NCI-H2107 treated with DMSO at 0.1 percent for 48 hours (cell line): ENCODE measurements at regions not wholly inside any gene's neighbourhood (a gene's known extent, or its start where the extent isn't known, plus 50 kb on each side); places are given as distances from the start of the nearest gene placed in this dataset.
"Not testable (repeated sequence)": the region's sequence is repeated elsewhere in the genome, so short reads cannot be mapped to it uniquely, and the experiment has no call there.

ENCODE experiments used
- DNase-seq: peaks from one replicate; lab custom pipeline; 2025; ENCODE audit not compliant: unreplicated experiment; lab: John Stamatoyannopoulos, UW

DNA sequence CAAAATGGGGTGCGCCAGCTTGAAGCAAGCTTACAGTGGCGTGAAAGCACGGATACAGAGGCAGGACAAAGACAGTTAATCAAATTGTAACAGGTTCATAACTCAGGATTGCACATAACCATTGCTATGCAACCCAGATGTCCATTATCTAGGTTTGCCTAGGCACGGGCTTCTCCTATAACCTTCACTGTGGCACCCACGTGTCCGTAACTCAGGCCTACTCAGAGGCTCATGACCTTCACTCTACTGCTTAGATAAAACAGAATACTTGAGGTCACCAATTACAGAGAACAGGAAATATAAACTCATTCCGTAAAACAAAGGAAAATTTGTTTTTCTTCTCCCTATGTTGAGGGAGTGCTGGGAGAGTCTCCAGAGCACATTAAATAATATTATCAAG is 1585.9 kb upstream of the PRMT6 start:
- not testable (repeated sequence) for DNase-seq

- DNase-seq: no peak
Observed at GRCh38 chr1:105483436-105483835, 1573.0 kb upstream of the PRMT6 start.

- DNase-seq: no peak
Observed at GRCh38 chr1:105485207-105485606, 1571.3 kb upstream of the PRMT6 start.

GRCh38 chr1:105492921-105493320 is 1563.6 kb upstream of the PRMT6 start:
- no peak for DNase-seq

GRCh38 chr1:105516068-105516467 is 1540.4 kb upstream of the PRMT6 start:
- no peak for DNase-seq

- no peak for DNase-seq
Observed at GRCh38 chr1:105533996-105534395, 1522.5 kb upstream of the PRMT6 start.

DNA sequence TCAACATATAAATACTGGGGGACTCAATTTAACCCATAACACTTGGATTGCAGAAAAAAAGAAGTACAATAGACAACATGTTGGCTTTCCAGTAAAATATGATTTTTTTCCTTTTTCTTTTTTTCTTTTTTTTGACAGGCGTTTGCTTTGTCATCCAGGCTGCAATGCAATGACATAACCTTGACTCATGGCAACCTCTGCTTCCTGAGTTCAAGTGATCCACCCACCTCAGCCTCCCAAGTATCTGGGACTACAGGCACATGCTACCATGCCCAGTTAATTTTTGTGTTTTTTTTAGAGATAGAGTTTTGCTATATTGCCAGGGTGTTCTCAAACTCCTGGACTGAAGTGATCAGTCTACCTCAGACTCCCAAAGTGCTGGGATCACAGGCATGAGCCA is 1512.0 kb upstream of the PRMT6 start:
- DNase-seq: no peak

GRCh38 chr1:105556266-105556665 is 1500.2 kb upstream of the PRMT6 start:
- DNase-seq: no peak

- no peak for DNase-seq
Observed at GRCh38 chr1:105558023-105558422, 1498.5 kb upstream of the PRMT6 start.

- no peak for DNase-seq
Observed at GRCh38 chr1:105565006-105565405, 1491.5 kb upstream of the PRMT6 start.

DNA sequence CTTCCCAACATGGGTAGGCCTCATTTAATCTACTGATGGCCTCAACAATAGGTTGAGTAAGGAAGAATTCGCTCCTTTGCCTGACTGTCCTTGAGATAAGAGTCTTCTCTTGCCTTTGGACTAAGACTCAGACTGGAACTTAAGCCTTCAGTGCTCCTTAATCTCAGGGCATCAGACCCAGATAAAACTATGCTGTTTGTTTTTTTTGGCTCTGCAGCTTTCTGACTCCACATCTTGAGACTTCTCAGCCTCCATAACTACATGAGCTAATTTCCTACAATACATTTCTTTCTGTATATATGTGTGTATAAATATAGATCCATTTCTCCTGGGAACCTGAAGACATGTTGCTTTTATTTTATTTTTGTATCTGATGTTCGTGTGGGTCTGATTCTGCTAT is 1470.7 kb upstream of the PRMT6 start:
- DNase-seq: no peak

- no peak for DNase-seq
Observed at GRCh38 chr1:105591681-105592080, 1464.8 kb upstream of the PRMT6 start.

- DNase-seq: peak; percentile 10
Observed at GRCh38 chr1:105608713-105609112, 1447.8 kb upstream of the PRMT6 start.

- no peak for DNase-seq
Observed at GRCh38 chr1:105626276-105626987, 1430.0 kb upstream of the PRMT6 start.

- not testable (repeated sequence) for DNase-seq
Observed at GRCh38 chr1:105631153-105631744, 1425.2 kb upstream of the PRMT6 start.

DNA sequence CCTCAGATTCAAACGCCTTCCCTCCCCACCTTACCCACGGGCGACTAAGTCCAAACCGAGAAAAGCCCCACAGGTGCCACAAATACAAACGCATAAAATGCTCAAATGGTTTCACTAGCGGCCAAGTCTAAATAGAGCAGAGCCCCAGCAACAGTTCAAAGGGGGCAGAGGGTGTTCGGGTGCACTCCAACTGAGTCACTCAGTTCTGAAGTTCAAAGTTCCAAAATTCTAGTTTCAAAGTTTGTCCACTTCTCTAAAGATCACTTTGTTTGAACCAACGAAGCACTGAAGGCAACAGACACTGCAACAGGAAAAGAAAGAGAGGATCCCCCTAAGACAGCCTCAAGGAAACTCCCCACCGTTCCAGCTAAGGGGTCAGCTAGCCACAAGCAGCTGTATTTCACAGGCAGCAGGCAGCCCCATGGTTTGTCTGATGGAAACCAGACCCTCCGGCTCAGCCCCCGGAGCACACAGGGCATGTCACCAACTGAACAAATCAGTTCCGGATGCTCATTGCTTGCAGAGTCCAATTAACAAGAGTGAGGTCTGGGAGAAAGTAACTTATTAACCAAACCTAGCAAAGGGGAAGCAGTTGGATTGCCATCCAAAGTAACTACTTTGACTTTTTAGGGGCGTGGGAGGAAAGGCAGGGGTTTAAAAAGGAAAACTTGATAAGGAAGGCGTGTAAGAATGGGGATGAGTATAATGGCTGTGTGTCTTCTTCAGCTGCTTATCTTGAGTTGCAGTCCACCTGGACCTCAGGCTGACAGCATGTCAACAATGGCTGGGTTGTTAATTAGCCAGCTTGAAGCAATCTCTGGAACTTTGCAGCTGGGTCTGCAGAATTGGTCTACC is 1423.9 kb upstream of the PRMT6 start:
- DNase-seq: no peak

DNA sequence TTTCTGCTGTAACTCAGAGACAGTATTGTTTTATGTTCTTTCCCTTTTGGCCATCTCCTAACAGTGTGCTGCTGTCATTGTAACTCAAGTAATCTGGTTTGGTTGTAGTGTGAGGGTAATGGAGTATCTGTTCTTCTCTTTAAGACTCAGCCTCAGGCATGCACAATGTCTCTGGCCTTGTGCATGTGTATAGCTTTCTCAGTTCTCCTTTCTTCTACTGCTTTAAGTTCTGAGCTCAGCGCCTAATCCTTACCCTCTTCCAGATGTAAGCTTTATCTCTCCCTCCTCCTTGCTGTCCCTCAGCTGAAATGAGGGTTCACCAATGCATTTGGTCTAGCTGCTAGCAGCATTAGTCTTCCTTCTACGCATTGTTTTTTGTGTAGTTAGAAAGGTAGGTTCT is 1420.4 kb upstream of the PRMT6 start:
- no peak for DNase-seq

DNA sequence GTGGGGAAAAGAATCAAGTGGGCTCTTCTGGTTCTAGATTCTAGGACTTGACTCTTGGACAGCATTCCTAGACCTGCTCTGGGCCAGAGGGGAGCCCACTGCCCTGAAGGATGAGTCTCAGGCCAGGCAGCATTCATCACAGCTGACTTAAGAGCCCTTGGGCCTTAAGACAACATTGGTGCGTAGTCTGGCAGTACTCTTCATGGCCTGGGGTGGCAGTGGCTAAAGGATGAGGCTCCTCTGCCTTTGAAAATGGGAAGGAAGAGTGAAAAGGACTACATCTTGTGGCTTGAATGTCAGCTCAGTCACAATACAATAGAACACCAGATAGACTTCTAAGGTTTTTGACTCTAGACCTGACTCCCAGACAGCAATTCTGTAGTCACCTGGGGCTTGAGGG is 1415.1 kb upstream of the PRMT6 start:
- DNase-seq: no peak

DNA sequence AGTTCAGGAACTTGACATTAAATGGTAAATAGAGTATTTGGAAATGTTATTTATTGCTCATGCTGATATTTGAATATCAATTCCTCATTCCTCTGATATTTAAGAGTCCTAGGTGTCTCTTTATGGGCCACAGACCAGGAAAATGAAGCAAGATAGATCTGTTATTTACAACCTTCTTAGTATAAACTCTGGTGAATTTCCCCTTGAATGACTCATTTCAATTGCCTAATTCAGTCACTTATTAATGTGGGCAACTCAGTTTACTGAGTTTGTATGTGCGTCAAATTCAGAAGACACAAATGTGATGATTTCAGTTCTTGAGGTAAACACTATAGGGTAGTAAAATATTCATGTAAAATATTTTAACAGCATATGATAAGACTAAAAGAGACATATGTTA is 1404.4 kb upstream of the PRMT6 start:
- no peak for DNase-seq

GRCh38 chr1:105655032-105655431 is 1401.4 kb upstream of the PRMT6 start:
- DNase-seq: no peak

DNA sequence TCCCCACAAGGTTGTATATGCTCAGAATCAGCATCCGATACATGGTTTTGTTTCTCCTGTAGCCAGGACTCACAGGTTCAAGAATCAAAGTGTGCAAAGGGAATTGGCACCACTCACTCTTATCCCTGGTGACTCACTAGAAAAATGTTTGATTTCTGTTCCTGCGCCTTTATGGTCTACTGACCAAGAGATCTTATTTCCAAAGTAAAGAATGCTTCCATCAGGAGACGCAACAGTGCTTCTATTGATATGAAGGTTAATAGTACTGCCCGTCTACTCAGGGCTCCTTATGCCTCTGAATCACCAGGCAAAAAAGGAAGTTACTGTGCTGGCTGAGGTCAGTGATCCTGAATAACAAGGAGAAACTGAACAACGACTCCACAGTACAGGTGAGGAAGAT is 1392.0 kb upstream of the PRMT6 start:
- no peak for DNase-seq

GRCh38 chr1:105678334-105678733 is 1378.1 kb upstream of the PRMT6 start:
- no peak for DNase-seq
